HFFc6 (cell line): ENCODE measurements at regions not wholly inside any gene's neighbourhood (a gene's known extent, or its start where the extent isn't known, plus 50 kb on each side); places are given as distances from the start of the nearest gene placed in this dataset.

Experiments
- DNase-seq: peaks from one replicate; pipeline ENCODE4 v3.0.0-alpha.2; 2018
- H3K27ac Mint-ChIP-seq: 2 replicates; pipeline ENCODE4 v1.8.0; 2020; ENCODE audit warnings: mild to moderate bottlenecking, mixed read lengths
- H3K27me3 Mint-ChIP-seq: 2 replicates; pipeline ENCODE4 v1.8.0; 2021; ENCODE audit warnings: mild to moderate bottlenecking, moderate library complexity, mixed read lengths; ENCODE audit not compliant: insufficient read depth
- H3K36me3 Mint-ChIP-seq: 2 replicates; pipeline ENCODE4 v1.8.0; 2021; ENCODE audit warnings: low read depth, mixed read lengths
- H3K4me1 Mint-ChIP-seq: 2 replicates; pipeline ENCODE4 v1.8.0; 2020; ENCODE audit warnings: low read depth, mixed read lengths
- H3K4me3 Mint-ChIP-seq: 2 replicates; pipeline ENCODE4 v1.8.0; 2020; ENCODE audit warnings: mild to moderate bottlenecking, moderate library complexity, mixed read lengths
- H3K9me3 Mint-ChIP-seq: 2 replicates; pipeline ENCODE4 v1.8.0; 2020; ENCODE audit warnings: mild to moderate bottlenecking, mixed read lengths
- CTCF ChIP-seq: fragments of 200-600 bp; sonication (generic); IDR thresholded peaks from 2 replicates; pipeline ENCODE4 v1.5.0; 2021; ENCODE audit warnings: antibody characterized with exemption, mild to moderate bottlenecking

DNA sequence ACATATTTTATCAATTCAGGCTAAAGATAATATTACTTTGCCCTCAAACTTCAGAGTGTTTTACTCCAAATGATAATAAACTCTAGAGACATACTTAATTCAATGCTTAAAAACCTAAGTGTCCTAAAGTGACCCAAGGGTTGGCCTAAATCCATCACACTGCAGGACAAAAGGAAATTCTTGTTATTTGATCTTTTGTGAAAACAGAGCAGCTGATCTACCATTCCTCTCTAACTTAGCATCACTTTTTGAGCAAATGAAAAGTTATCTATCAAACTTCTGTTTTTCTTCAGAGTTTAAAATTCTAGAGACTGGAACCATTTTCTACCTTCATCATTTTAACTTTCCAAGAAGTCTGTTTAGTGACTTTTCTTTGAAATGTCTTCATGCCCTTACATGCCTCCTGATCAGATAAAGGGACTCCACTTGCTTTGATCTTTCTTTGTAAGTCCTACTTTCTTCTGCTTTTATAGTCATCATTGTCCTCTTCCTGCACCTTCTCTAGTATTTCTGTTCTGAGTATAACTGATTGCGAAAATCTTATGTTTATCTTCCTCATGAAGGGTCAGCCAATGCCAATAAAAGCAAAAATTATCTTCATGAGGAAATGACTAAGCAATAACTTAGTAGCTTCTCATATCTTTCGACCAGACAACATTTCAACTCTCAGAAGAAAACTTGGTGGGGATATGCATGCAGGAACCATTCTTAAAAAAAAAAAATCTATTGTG is 378.7 kb upstream of the TGFBR2 start:
- H3K36me3 Mint-ChIP-seq: peaks cover 7% of the 10 kb centered on the region
- peaks cover 74% of the 10 kb centered on the region for H3K4me1 Mint-ChIP-seq
- peak overlapping the region; percentile 74 for H3K27ac Mint-ChIP-seq
- TF ChIP-seq CTCF: no peak
- H3K27me3 Mint-ChIP-seq: no peaks in the 10 kb centered on the region; the same call in 1 of the 2 replicates
- peak overlapping the region; percentile 49 for H3K4me3 Mint-ChIP-seq
- H3K9me3 Mint-ChIP-seq: no peaks in the 10 kb centered on the region
- peak; percentile 88 for DNase-seq

DNA sequence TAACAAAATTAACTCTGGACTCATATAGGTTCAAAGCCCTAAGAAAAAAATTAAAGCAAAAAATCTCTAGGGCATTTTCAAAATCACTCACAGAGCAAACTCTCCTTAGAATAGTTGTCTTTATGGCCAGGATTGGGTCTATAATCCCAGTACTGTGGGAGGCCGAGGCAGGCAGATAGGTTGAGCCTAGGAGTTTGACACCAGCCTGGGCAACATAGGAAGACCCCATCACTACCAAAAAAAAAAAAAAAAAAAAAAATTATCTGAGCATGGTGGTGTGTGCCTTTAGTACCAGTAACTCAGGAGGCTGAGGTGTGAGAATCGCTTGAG is 378.1 kb upstream of the TGFBR2 start:
- no peak for DNase-seq
- no peak for TF ChIP-seq CTCF
- H3K36me3 Mint-ChIP-seq: peaks cover 7% of the 10 kb centered on the region
- H3K4me1 Mint-ChIP-seq: peaks cover 73% of the 10 kb centered on the region
- no peaks in the 10 kb centered on the region for H3K9me3 Mint-ChIP-seq
- H3K27me3 Mint-ChIP-seq: no peaks in the 10 kb centered on the region; the same call in 1 of the 2 replicates
- peak overlapping the region; percentile 49 for H3K4me3 Mint-ChIP-seq
- H3K27ac Mint-ChIP-seq: peak overlapping the region; percentile 74

GRCh38 chr3:30231277-30232141 is 374.9 kb upstream of the TGFBR2 start:
- TF ChIP-seq CTCF: no peak
- Mint-ChIP-seq H3K4me1 (peaks cover 69% of the 10 kb centered on the region), H3K27me3 (no peaks in the 10 kb centered on the region; the same call in 1 of the 2 replicates), H3K36me3 (no peaks in the 10 kb centered on the region), H3K4me3 (peak overlapping the region; percentile 51), H3K9me3 (no peaks in the 10 kb centered on the region), H3K27ac (peak overlapping the region; percentile 88)
- peak; percentile 50 for DNase-seq

DNA sequence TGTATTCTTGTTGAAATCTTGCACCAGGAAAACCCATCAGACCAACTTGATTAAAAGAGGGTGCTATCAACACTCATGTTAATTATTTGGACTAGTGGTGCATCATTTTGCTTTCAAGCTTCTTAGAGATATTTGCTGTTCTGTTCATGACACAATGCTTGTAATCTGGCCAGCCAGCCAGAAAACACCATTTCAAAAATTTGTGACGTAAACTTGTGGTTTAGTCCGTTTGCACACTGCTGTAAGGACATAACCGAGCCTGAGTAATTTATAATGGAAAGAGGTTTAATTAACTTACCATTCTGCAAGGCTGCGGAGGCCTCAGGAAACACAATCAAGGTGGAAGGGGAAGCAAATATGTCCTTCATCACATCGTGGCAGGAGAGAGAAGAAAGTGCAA is 374.3 kb upstream of the TGFBR2 start:
- H3K4me1 Mint-ChIP-seq: peaks cover 62% of the 10 kb centered on the region
- peak overlapping the region; percentile 51 for H3K4me3 Mint-ChIP-seq
- peak; percentile 82 for DNase-seq
- H3K36me3 Mint-ChIP-seq: no peaks in the 10 kb centered on the region
- H3K27me3 Mint-ChIP-seq: no peaks in the 10 kb centered on the region; the same call in 1 of the 2 replicates
- H3K27ac Mint-ChIP-seq: peak overlapping the region; percentile 88
- TF ChIP-seq CTCF: no peak
- H3K9me3 Mint-ChIP-seq: no peaks in the 10 kb centered on the region

DNA sequence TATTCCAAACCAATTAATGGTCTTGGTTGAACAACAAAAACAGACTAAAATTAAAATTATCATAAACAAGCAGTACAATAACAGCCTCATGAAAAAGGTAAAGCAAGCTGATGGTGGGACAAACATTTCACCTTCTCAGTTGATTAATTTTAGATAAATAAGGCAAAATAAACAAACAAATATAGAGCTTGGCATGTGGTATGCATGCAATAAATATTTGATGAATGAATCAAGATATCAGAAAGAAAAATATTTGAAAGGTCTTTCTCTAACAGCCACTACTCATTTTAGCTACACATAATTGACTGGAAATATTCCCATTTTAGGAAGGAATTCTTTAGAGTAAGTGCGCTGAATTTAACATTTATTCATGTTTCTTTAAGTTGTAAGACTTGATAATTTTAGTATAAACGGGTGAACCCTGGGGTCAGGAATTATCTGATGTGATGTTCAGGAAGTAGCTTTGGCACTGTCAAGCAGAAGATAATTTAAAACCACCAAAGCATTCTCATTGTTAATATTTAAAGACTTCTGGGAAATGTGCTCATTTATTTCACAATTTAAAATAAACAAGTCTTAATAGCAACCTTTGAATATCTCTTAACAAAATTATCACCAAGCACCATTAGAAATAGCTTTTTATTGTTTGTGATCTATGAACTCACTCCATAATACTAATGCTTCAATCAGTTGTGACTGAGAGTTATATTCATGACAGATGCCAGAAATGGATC is 372.3 kb upstream of the TGFBR2 start:
- Mint-ChIP-seq H3K9me3 (peaks cover 5% of the 10 kb centered on the region), H3K27ac (no peak overlapping the region; the same call in 1 of the 2 replicates), H3K4me1 (peaks cover 43% of the 10 kb centered on the region), H3K4me3 (no peak overlapping the region), H3K27me3 (no peaks in the 10 kb centered on the region; the same call in 1 of the 2 replicates), H3K36me3 (peaks cover 19% of the 10 kb centered on the region)
- no peak for TF ChIP-seq CTCF
- DNase-seq: no peak
